ENCODE measurements at regions not wholly inside any gene's neighbourhood (a gene's known extent, or its start where the extent isn't known, plus 50 kb on each side); places are given as distances from the start of the nearest gene placed in this dataset.

DNA sequence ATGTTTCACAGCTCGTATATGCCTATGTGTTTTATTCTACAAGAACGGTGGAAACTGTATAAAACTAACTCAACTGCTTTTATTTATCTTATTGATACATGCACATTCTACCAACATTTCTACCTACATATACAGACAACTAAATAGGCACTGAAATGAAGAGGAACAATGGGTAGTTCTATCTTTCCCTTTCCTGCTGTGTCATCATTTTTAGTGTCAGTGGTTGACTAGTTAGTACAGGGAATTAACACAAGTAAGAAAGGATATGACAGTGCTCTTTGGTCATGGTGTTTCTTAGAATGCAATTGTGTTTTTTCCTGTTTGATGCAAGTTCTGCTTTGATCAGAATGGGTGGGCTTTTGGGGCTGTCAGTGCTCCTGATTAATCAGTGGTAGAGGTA, 293.8 kb upstream of the CTSO start:
- no peak for DNase-seq

DNA sequence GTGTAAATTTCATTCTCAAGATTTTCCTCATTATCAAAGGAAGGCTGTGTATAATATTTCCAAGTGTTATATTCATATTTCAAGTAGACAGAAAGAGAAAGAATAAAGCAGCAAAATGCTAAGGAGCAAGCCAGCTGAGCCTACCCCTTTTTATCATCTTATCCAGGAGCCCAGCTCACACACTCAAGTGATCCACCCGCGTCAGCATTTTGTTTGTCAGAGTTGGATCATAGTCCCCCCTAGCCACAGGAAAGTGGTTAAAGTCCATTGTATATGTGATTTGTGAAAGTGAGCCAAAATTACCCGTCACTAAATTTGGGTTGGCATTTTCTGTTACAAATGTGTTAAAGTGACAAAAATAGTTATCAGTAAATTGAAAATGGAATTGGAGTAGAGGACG, 289.3 kb upstream of the CTSO start:
- DNase-seq: no peak

GRCh38 chr4:156242390-156242789, 288.7 kb upstream of the CTSO start:
- DNase-seq: peak in 1 of 58 donors; percentile 3

DNA sequence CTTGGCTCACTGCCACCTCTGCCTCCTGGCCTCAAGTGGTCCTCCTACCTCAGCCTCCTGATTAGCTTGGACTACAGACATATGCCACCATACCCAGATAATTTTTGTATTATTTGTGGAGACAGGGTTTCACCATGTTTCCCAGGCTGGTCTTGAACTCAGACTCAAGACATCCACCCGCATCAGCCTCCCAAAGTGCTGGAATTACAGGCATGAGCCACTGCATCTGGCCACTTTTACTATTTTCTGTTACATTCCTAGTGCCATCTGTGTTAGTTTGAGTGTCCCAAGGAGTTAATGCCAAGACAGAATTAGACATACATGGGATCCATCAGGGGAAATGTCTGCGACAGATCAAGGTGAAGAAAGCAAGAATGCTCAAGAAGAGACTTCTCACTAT, 288.2 kb upstream of the CTSO start:
- no peak for DNase-seq

- DNase-seq: no peak
These were observed 284.5 kb upstream of the CTSO start for GRCh38 chr4:156238171-156238570.

- no peak for DNase-seq
These were observed 283.6 kb upstream of the CTSO start for GRCh38 chr4:156237231-156237630.

DNA sequence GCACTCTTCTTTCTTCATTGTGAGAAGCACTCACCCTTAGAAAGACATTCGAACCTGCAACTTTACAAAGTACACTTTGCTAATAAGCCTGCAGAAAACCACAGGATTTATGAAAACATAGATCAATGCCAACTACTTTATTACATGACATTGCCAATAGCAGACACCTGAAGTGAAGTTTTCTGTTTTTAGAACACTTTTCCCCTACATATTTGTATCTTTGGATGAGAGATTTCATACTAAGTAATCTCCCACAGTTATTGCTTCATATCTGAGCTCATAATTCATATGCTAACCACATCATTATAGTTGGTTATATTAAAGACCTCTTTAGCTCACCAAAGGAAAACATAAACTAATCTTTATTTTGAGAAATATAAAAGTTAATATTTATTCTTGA, 276.5 kb upstream of the CTSO start:
- DNase-seq: no peak

GRCh38 chr4:156228676-156229075, 275.0 kb upstream of the CTSO start:
- DNase-seq: no peak

- DNase-seq: no peak
These were observed 273.7 kb upstream of the CTSO start for GRCh38 chr4:156227321-156227720.

DNA sequence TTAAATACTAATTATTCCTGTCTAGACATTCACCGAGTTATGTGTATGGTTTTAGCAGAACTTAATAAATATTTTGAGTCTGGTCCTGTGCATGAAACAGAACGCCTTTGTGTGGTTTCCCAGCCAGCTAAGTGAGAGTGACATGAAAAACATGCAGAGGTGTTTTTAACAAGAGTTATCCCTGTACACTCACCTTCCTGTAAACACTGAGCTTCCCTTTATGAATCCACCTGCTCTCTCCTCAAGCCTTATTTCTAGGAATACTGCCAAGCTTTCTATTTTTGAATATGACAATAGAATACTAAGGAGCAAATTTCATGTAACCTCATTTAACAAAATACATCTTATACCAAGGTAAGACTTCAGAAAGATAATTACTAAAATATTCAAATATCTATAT, 270.3 kb upstream of the CTSO start:
- no peak for DNase-seq

GRCh38 chr4:156217236-156217635, 263.6 kb upstream of the CTSO start:
- no peak for DNase-seq

DNA sequence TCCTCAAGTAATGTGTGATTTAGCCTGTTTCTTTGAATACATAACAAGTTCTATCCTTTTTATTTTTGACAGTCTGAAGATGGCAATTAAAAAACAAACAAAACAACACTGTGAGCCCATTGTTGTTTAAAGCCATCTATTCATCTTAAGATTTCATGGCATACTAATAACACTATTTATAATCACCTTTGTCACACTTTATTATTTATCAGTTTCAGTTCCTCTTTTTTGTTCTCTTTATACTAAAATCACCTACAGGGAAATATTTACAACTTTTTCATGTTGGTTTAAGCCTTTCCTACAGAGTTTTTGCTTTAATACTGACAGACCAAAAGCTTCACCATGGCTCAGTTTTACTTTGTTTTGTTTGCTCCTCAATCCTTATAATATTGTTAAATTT, 247.4 kb upstream of the CTSO start:
- DNase-seq: no peak

DNA sequence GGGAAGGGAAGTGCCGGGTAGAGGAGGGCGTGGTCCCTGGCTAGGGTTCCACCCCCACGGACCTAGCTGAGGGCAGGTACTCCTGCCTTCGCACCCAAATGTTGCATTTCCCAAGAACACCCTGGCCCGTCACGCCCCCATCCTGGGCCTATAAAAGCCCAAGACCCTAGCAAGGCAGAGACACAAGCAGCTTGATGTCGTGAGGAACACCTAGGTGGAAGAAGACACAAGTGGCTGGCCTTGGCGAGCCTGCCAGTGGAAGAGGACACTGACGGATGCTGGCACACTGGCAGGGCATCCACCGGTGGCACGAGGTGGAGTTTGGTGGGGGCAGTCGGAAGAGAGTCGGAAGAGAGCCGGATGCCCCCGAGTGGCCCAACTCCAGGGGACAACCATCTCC, 244.8 kb upstream of the CTSO start:
- no peak for DNase-seq

DNA sequence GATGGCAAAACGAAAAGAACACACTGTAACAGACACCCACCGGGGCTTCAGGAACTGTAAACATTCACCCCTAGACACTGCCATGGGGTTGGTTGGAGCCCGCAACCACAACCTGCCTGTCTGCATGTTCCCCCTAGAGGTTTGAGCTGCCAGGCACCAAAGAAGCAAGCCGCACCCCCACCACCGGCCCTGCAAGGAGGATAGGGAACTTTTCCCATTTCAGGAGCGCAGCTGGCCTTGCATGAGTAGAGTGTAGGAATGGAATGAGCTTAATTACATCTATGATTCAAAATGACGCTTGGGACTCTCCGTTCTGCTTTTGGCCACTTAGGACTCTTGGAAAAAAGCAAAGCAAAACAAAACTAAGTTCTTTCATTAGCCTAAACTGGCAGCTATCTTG, 243.6 kb upstream of the CTSO start:
- DNase-seq: no peak

DNA sequence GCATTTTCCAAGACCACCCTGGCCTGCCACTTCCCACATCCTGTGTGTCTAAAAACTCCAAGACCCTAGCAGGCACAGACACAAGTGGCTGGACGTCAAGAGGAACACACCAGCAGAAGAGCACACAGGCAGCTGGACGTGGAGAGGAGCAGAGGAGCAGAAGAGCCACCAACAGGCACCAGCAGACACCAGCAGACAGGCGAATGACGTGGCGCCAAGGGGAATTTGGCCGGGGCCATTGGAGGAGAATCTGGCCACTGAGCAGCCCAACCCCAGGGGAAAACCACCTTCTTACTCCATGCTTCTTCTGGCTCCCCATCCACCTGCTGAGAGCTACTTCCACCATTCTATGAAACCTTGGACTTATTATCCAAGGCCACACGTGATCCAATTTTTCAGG, 243.1 kb upstream of the CTSO start:
- DNase-seq: no peak

DNA sequence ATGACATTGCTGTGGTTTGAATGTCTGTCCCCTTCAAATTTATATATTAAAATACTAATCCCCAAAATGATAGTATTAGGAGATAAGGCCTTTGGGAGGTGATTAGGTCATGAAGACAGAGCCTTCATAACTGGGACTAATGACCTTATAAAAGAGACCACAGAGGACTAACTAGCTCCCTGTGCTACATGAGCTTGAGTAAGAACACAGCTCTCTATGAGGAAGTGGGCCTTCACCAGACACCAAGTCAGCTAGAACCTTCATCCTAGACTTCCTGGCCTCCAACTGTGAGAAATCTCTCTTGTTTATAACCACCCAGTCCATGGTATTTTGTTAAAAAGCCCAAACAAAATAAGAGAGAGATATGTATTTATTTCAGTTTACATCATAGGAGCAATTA, 242.2 kb upstream of the CTSO start:
- DNase-seq: no peak

GRCh38 chr4:156194896-156195295, 241.2 kb upstream of the CTSO start:
- no peak for DNase-seq

GRCh38 chr4:156193800-156194199, 240.1 kb upstream of the CTSO start:
- peak in 27 of 58 donors; percentile 2 to 74 (median 26) for DNase-seq

- DNase-seq: no peak
These were observed 239.4 kb upstream of the CTSO start for GRCh38 chr4:156193106-156193505.

DNA sequence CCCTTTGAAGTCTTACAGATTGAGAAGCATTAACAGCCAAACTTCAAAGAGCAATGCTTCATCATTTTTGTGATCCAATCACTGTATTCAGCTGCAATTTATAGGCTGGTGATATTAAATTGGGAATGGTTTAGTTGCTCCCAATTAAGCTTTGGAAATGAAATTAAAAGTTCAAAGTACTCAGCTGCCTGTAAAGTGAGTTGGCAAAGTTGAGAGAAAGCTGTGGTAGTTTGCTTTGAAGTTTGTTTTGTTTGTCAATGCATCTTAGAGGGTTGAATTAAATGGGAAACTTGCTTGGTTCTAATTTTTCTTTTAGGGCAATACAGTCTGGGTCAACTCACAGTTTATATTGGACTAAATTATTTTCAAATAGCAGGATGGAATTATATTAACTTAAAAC, 238.4 kb upstream of the CTSO start:
- DNase-seq: no peak

DNA sequence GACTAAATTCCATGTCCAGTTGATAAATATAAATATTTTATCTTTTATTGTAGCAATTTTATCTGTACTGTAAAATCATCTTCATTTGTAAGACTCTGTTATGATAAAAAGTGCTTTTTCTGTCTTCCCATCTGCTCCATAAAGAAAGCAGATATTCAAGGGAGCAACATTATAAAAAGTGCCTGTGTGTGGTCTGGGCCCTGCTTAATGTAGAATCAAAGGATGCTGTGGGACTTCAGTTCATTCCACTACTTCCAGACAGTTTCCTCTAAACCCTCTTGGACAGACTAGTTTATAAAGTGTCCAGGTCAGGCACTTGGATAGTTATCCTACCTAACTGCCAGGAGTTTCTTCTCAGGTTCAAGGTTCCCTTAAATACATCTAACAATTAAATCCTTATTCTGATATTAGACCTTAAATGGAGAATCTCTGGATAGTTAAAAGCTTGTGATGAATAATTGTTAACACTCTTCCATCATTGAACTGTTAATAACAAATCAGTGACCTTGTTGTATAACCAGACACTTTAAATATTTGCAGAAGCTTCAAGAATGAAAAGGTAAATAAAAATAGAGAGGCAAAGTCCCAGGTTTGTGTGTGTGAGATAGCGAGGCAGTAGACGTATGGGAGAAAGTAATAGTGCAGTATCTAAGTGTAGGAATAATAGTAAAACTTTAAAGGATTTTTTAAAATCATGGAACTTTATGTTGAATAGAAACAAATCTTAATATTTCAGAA, 237.5 kb upstream of the CTSO start:
- no peak for DNase-seq

GRCh38 chr4:156190615-156191014, 236.9 kb upstream of the CTSO start:
- DNase-seq: no peak

- no peak for DNase-seq
These were observed 234.9 kb upstream of the CTSO start for GRCh38 chr4:156188596-156188995.

DNA sequence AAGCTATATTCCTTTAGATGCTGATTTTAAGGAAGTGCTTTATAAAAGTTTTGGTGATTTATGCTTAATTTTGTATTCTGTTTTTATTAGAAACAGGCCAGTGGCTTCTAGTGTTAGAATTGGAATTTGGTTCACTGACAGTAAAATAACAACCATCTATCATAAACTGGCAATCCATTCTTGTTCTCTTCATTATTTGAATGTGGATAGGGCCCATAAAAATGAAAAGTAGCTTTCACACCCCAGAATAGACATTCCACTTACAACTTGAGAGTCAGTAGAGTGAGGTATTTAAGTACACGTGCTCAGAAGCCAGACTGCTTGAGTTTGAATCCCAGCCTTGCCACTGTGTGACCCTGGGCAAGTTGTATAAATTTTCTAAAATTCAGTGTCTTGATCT, 232.4 kb upstream of the CTSO start:
- DNase-seq: no peak
